ENCODE measurements at regions not wholly inside any gene's neighbourhood (a gene's known extent, or its start where the extent isn't known, plus 50 kb on each side); places are given as distances from the start of the nearest gene placed in this dataset.

- no peaks in the 10 kb centered on the region for H3K9me3 ChIP-seq
- H3K27me3 ChIP-seq = no peaks in the 10 kb centered on the region
- no peak overlapping the region for H3K4me3 ChIP-seq
- intact Hi-C loops (cut with DNase I) = no loop called here
- H3K36me3 ChIP-seq = no peaks in the 10 kb centered on the region
- no peaks in the 10 kb centered on the region for H3K4me1 ChIP-seq
- DNase-seq (ENCODE audit: low spot score in 2 of 2) = no peak
- H3K27ac ChIP-seq = no peak overlapping the region
- no peak for TF ChIP-seq CTCF (IDR thresholded peaks at IDR 0.05)
Observed at GRCh38 chr11:127629200-127629599, 628.6 kb upstream of the KIRREL3 start.

- Histone ChIP-seq H3K36me3 (no peaks in the 10 kb centered on the region), H3K9me3 (no peaks in the 10 kb centered on the region), H3K27me3 (no peaks in the 10 kb centered on the region), H3K27ac (no peak overlapping the region), H3K4me3 (no peak overlapping the region), H3K4me1 (no peaks in the 10 kb centered on the region)
- intact Hi-C loops (cut with DNase I) = no loop called here
- DNase-seq (ENCODE audit: low spot score in 2 of 2) = no peak
- no peak for TF ChIP-seq CTCF (IDR thresholded peaks at IDR 0.05)
Observed at GRCh38 chr11:127628458-127628785, 627.9 kb upstream of the KIRREL3 start.

- Histone ChIP-seq H3K27ac (no peak overlapping the region), H3K9me3 (no peaks in the 10 kb centered on the region), H3K4me3 (no peak overlapping the region), H3K4me1 (no peaks in the 10 kb centered on the region), H3K27me3 (no peaks in the 10 kb centered on the region), H3K36me3 (no peaks in the 10 kb centered on the region)
- DNase-seq (ENCODE audit: low spot score in 2 of 2) = no peak
- no peak for TF ChIP-seq CTCF (IDR thresholded peaks at IDR 0.05)
- intact Hi-C loops (cut with DNase I) = no loop called here
Observed at GRCh38 chr11:127627629-127628457, 627.3 kb upstream of the KIRREL3 start.

- no peaks in the 10 kb centered on the region for H3K4me1 ChIP-seq
- TF ChIP-seq CTCF (IDR thresholded peaks at IDR 0.05) = no peak
Observed at GRCh38 chr11:127627204-127627603, 626.6 kb upstream of the KIRREL3 start.

GRCh38 chr11:127625402-127625801 is 624.8 kb upstream of the KIRREL3 start:
- TF ChIP-seq CTCF (IDR thresholded peaks at IDR 0.05) = no peak
- Histone ChIP-seq H3K4me1 (no peaks in the 10 kb centered on the region), H3K36me3 (no peaks in the 10 kb centered on the region), H3K27ac (no peak overlapping the region), H3K4me3 (no peak overlapping the region), H3K27me3 (no peaks in the 10 kb centered on the region), H3K9me3 (no peaks in the 10 kb centered on the region)
- intact Hi-C loops (cut with DNase I) = no loop called here
- no peak for DNase-seq (ENCODE audit: low spot score in 2 of 2)

More at GRCh38 chr11:127627204-127627603, 626.6 kb upstream of the KIRREL3 start:
- Histone ChIP-seq H3K27ac (no peak overlapping the region), H3K4me3 (no peak overlapping the region), H3K27me3 (no peaks in the 10 kb centered on the region), H3K9me3 (no peaks in the 10 kb centered on the region), H3K36me3 (no peaks in the 10 kb centered on the region)
- intact Hi-C loops (cut with DNase I) = no loop called here
- DNase-seq (ENCODE audit: low spot score in 2 of 2) = no peak
